H9 (cell line): ENCODE measurements at regions not wholly inside any gene's neighbourhood (a gene's known extent, or its start where the extent isn't known, plus 50 kb on each side); places are given as distances from the start of the nearest gene placed in this dataset.

Experiments
- DNase-seq: peaks from one replicate; pipeline ENCODE4 v3.0.0-alpha.2; 2017
- H2AFZ ChIP-seq: one replicate; pipeline ENCODE4 v1.6.1; 2013; ENCODE audit warnings: mild to moderate bottlenecking, low read length, control low read depth, moderate library complexity
- H2AK5ac ChIP-seq: 2 replicates; pipeline ENCODE4 v1.6.1; 2013; ENCODE audit warnings: low read length, control low read depth, mixed read lengths; ENCODE audit not compliant: insufficient read length
- H2BK120ac ChIP-seq: one replicate; pipeline ENCODE4 v1.6.1; 2013; ENCODE audit warnings: low read depth, mild to moderate bottlenecking, low read length, control low read depth, inconsistent platforms; ENCODE audit not compliant: poor library complexity, severe bottlenecking
- H2BK12ac ChIP-seq: 2 replicates; pipeline ENCODE4 v1.6.1; 2013; ENCODE audit warnings: low read length, control low read depth, mixed read lengths, low read depth; ENCODE audit not compliant: insufficient read length
- H2BK15ac ChIP-seq: 2 replicates; pipeline ENCODE4 v1.6.1; 2013; ENCODE audit warnings: low read depth, low read length, control low read depth
- H2BK20ac ChIP-seq: one replicate; pipeline ENCODE4 v1.6.1; 2013; ENCODE audit warnings: low read depth, mild to moderate bottlenecking, low read length, control low read depth, inconsistent platforms; ENCODE audit not compliant: poor library complexity, severe bottlenecking
- H2BK5ac ChIP-seq: 2 replicates; pipeline ENCODE4 v1.6.1; 2013; ENCODE audit warnings: low read length, control low read depth, mixed read lengths; ENCODE audit not compliant: insufficient read length
- H3K14ac ChIP-seq: 2 replicates; pipeline ENCODE4 v1.6.1; 2013; ENCODE audit warnings: low read length, control low read depth; ENCODE audit not compliant: insufficient read depth
- H3K18ac ChIP-seq: 2 replicates; pipeline ENCODE4 v1.6.1; 2013; ENCODE audit warnings: low read depth, mild to moderate bottlenecking, mixed read lengths, low read length, control low read depth; ENCODE audit not compliant: insufficient read length
- H3K23ac ChIP-seq: 2 replicates; pipeline ENCODE4 v1.6.1; 2013; ENCODE audit warnings: low read length, control low read depth, mixed read lengths, low read depth; ENCODE audit not compliant: insufficient read length
- H3K23me2 ChIP-seq: 2 replicates; pipeline ENCODE4 v1.6.1; 2013; ENCODE audit warnings: low read depth, mild to moderate bottlenecking, mixed read lengths, low read length, control low read depth; ENCODE audit not compliant: insufficient read length, poor library complexity, severe bottlenecking
- H3K27ac ChIP-seq: 2 replicates; pipeline ENCODE4 v1.5.1; 2013; ENCODE audit warnings: low read length, control low read depth, mixed read lengths, low read depth; ENCODE audit not compliant: insufficient read length
- H3K27me3 ChIP-seq: 2 replicates; pipeline ENCODE4 v1.6.1; 2013; ENCODE audit warnings: low read length, control low read depth, inconsistent platforms; ENCODE audit not compliant: insufficient read depth
- H3K4ac ChIP-seq: 2 replicates; pipeline ENCODE4 v1.6.1; 2013; ENCODE audit warnings: low read depth, mild to moderate bottlenecking, control low read depth, inconsistent platforms, low read length, moderate library complexity
- H3K4me1 ChIP-seq: 2 replicates; pipeline ENCODE4 v1.6.1; 2013; ENCODE audit warnings: low read length, control low read depth, inconsistent platforms; ENCODE audit not compliant: insufficient read depth
- H3K4me2 ChIP-seq: 2 replicates; pipeline ENCODE4 v1.6.1; 2013; ENCODE audit warnings: low read length, control low read depth, mixed read lengths; ENCODE audit not compliant: insufficient read length, insufficient read depth
- H3K56ac ChIP-seq: 2 replicates; pipeline ENCODE4 v1.6.1; 2013; ENCODE audit warnings: low read depth, mild to moderate bottlenecking, mixed read lengths, low read length, control low read depth; ENCODE audit not compliant: insufficient read length
- H3K79me1 ChIP-seq: 2 replicates; pipeline ENCODE4 v1.6.1; 2013; ENCODE audit warnings: low read depth, mild to moderate bottlenecking, moderate library complexity, low read length, control low read depth, inconsistent platforms; ENCODE audit not compliant: insufficient read depth, poor library complexity, severe bottlenecking
- H3K79me2 ChIP-seq: 2 replicates; pipeline ENCODE4 v1.6.1; 2013; ENCODE audit warnings: low read length, control low read depth, inconsistent platforms; ENCODE audit not compliant: insufficient read depth
- H3K9ac ChIP-seq: 2 replicates; pipeline ENCODE4 v1.6.1; 2013; ENCODE audit warnings: low read length, control low read depth, mixed read lengths; ENCODE audit not compliant: insufficient read length; ENCODE audit errors: extremely low read depth
- H3K9me3 ChIP-seq: one replicate; pipeline ENCODE4 v1.6.1; 2013; ENCODE audit warnings: low read depth, low read length, inconsistent platforms; ENCODE audit not compliant: control insufficient read depth
- H3T11ph ChIP-seq: one replicate; pipeline ENCODE4 v1.6.1; 2013; ENCODE audit warnings: mild to moderate bottlenecking, low read length, control low read depth, inconsistent platforms
- H4K20me1 ChIP-seq: one replicate; pipeline ENCODE4 v1.6.1; 2013; ENCODE audit not compliant: control insufficient read depth, insufficient read length, insufficient read depth
- H4K5ac ChIP-seq: 2 replicates; pipeline ENCODE4 v1.6.1; 2013; ENCODE audit warnings: low read depth, mild to moderate bottlenecking, mixed read lengths, low read length, control low read depth; ENCODE audit not compliant: insufficient read length
- H4K8ac ChIP-seq: replicated peaks from 2 replicates; pipeline ENCODE4 v1.6.1; 2013; ENCODE audit warnings: low read length, control low read depth, mixed read lengths, low read depth; ENCODE audit not compliant: insufficient read length
- H4K91ac ChIP-seq: 2 replicates; pipeline ENCODE4 v1.6.1; 2013; ENCODE audit warnings: low read depth, mild to moderate bottlenecking, moderate library complexity, mixed read lengths, low read length, control low read depth; ENCODE audit not compliant: insufficient read length
- H3K27ac Mint-ChIP-seq, 3 experiments: 2 replicates in 2 of 3; 3 replicates in 1 of 3; pipeline ENCODE4 v1.8.0; 2020 to 2021; ENCODE audit warnings: mixed read lengths in 3 of 3, mild to moderate bottlenecking in 1 of 3, moderate library complexity in 1 of 3
- H3K27me3 Mint-ChIP-seq: 2 replicates; pipeline ENCODE4 v1.8.0; 2021; ENCODE audit warnings: low read depth, mild to moderate bottlenecking, moderate library complexity, mixed read lengths
- H3K36me3 Mint-ChIP-seq, 3 experiments: 2 replicates in 2 of 3; 3 replicates in 1 of 3; pipeline ENCODE4 v1.8.0; 2020 to 2021; ENCODE audit warnings: low read depth in 3 of 3, mixed read lengths in 3 of 3; ENCODE audit not compliant: insufficient read depth in 1 of 3
- H3K4me1 Mint-ChIP-seq, 2 experiments: 2 replicates each; pipeline ENCODE4 v1.8.0; 2020; ENCODE audit warnings: mixed read lengths in 2 of 2
- H3K4me3 Mint-ChIP-seq, 2 experiments: 2 replicates in 1 of 2; 3 replicates in 1 of 2; pipeline ENCODE4 v1.8.0; 2020 to 2021; ENCODE audit warnings: mild to moderate bottlenecking in 2 of 2, mixed read lengths in 2 of 2, moderate library complexity in 1 of 2
- H3K9me3 Mint-ChIP-seq, 2 experiments: 2 replicates in 1 of 2; 3 replicates in 1 of 2; pipeline ENCODE4 v1.8.0; 2020; ENCODE audit warnings: mild to moderate bottlenecking in 2 of 2, mixed read lengths in 2 of 2, moderate library complexity in 1 of 2
- WGBS: extraction: QIAGEN DNeasy Blood & Tissue Kit; methylation state at CpG from one replicate; pipeline ENCODE4 v1.1.7; 2013; ENCODE audit warnings: missing lambda C conversion rate, low lambda C conversion rate, mixed read lengths; ENCODE audit not compliant: insufficient read length; ENCODE audit errors: extremely low coverage; 5-methylcytosine and 5-hydroxymethylcytosine counted together
- TF ChIP-seq, protein P1 (sequence below): fragments of 200-600 bp; sonication (generic); conservative IDR thresholded peaks from 3 replicates; pipeline ENCODE4 v1.8.0; 2021; ENCODE audit warnings: antibody characterized with exemption, mild to moderate bottlenecking

DNA sequence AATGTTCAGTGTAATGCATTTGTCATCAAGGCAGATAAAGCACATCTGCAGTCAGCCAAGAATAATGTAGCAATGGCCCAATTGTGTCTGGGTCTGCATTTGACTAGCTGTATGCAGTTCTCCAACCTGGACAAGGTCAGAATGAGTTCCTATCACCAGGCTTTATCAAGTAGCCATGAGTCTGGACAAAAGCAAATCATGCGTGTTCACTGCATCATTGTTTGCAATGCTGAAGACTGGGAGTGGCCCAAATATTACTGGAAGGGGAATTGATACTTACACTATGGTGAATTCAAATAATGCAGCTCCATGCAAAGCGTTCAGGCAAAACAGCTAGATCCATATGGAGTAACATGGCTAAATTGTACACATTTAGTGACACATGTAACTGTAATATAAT, 250.9 kb downstream of the TOX3 start:
- Histone ChIP-seq H3K9me3 (no peaks in the 10 kb centered on the region), H3K27ac (no peak overlapping the region), H2BK5ac (no peak overlapping the region), H2AK5ac (no peak overlapping the region), H3K23ac (no peak overlapping the region), H2AFZ (no peak overlapping the region), H3K4me1 (no peaks in the 10 kb centered on the region), H3K4me2 (no peak overlapping the region), H4K20me1 (no peaks in the 10 kb centered on the region), H2BK120ac (no peak overlapping the region), H3K18ac (no peak overlapping the region), H2BK15ac (no peak overlapping the region), H2BK20ac (no peak overlapping the region), H3K14ac (no peak overlapping the region), H3K9ac (no peak overlapping the region), H3K27me3 (no peaks in the 10 kb centered on the region), H4K5ac (no peak overlapping the region), H2BK12ac (no peak overlapping the region), H3K23me2 (no peaks in the 10 kb centered on the region), H3K79me1 (no peaks in the 10 kb centered on the region), H3K79me2 (no peaks in the 10 kb centered on the region), H3T11ph (no peak overlapping the region), H3K56ac (no peak overlapping the region), H4K91ac (no peak overlapping the region), H3K4ac (no peak overlapping the region), H4K8ac (no peak overlapping the region)
- no CpG with 5 or more reads among the region's 2 CpGs for WGBS
- H3K36me3 Mint-ChIP-seq = peaks cover 0 to 11% (median 2%) of the 10 kb centered on the region in 3 experiments; a peak in 2 of 7 replicates
- no peaks in the 10 kb centered on the region; a peak in 1 of 5 replicates for H3K9me3 Mint-ChIP-seq
- peaks cover 5 to 6% of the 10 kb centered on the region in 2 experiments; a peak in 2 of 4 replicates for H3K4me1 Mint-ChIP-seq
- H3K4me3 Mint-ChIP-seq = no peak overlapping the region
- TF ChIP-seq, protein P1, sequence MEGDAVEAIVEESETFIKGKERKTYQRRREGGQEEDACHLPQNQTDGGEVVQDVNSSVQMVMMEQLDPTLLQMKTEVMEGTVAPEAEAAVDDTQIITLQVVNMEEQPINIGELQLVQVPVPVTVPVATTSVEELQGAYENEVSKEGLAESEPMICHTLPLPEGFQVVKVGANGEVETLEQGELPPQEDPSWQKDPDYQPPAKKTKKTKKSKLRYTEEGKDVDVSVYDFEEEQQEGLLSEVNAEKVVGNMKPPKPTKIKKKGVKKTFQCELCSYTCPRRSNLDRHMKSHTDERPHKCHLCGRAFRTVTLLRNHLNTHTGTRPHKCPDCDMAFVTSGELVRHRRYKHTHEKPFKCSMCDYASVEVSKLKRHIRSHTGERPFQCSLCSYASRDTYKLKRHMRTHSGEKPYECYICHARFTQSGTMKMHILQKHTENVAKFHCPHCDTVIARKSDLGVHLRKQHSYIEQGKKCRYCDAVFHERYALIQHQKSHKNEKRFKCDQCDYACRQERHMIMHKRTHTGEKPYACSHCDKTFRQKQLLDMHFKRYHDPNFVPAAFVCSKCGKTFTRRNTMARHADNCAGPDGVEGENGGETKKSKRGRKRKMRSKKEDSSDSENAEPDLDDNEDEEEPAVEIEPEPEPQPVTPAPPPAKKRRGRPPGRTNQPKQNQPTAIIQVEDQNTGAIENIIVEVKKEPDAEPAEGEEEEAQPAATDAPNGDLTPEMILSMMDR = no peak
- H3K27me3 Mint-ChIP-seq = peaks cover 3% of the 10 kb centered on the region; the same call in 1 of the 2 replicates
- no peak for DNase-seq
- no peak overlapping the region for H3K27ac Mint-ChIP-seq
